Astrocyte of the cerebellum (primary cell): ENCODE measurements at regions not wholly inside any gene's neighbourhood (a gene's known extent, or its start where the extent isn't known, plus 50 kb on each side); places are given as distances from the start of the nearest gene placed in this dataset.

Source experiments
- DNase-seq: peaks from one replicate; pipeline ENCODE4 v3.0.0-alpha.2; 2011; ENCODE audit warnings: low read depth
- H3K4me3 ChIP-seq: 2 replicates; pipeline ENCODE4 v1.5.1; 2011; ENCODE audit warnings: mild to moderate bottlenecking, low read depth, low read length, moderate library complexity
- in situ Hi-C: cut with HindIII; loops from 2 replicates; pipeline ENCODE4 v1.10.0; 2017; ENCODE audit warnings: low sequenced_read_pairs
- TF ChIP-seq, protein P1 (sequence below): IDR thresholded peaks from 2 replicates; pipeline ENCODE4 v1.5.1; 2012; ENCODE audit warnings: low read length, low read depth, moderate library complexity, mild to moderate bottlenecking; ENCODE audit errors: missing control alignments

DNA sequence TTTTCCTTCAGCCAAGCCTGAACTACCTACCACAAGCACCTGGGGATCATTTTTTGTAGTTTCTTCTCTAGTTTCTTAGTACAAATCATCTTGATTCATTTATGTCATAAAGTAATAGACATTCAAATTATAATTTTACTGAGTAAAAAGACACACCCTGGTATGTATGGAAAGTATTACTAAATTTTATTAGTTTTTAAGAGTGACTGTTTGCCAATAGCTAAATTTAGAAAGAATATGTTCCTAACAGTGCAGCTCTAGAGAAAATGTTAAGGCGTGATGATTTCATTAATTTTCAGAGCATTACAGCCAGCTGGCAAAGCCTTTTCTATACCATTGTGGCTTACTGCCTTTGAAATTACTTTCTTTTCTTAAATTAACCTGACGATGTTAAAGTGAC, 612.0 kb upstream of the KCNMB2 start:
- no peak overlapping the region for H3K4me3 ChIP-seq
- TF ChIP-seq, protein P1, sequence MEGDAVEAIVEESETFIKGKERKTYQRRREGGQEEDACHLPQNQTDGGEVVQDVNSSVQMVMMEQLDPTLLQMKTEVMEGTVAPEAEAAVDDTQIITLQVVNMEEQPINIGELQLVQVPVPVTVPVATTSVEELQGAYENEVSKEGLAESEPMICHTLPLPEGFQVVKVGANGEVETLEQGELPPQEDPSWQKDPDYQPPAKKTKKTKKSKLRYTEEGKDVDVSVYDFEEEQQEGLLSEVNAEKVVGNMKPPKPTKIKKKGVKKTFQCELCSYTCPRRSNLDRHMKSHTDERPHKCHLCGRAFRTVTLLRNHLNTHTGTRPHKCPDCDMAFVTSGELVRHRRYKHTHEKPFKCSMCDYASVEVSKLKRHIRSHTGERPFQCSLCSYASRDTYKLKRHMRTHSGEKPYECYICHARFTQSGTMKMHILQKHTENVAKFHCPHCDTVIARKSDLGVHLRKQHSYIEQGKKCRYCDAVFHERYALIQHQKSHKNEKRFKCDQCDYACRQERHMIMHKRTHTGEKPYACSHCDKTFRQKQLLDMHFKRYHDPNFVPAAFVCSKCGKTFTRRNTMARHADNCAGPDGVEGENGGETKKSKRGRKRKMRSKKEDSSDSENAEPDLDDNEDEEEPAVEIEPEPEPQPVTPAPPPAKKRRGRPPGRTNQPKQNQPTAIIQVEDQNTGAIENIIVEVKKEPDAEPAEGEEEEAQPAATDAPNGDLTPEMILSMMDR = no peak
- DNase-seq = no peak
- in situ Hi-C loops = no loop called here

DNA sequence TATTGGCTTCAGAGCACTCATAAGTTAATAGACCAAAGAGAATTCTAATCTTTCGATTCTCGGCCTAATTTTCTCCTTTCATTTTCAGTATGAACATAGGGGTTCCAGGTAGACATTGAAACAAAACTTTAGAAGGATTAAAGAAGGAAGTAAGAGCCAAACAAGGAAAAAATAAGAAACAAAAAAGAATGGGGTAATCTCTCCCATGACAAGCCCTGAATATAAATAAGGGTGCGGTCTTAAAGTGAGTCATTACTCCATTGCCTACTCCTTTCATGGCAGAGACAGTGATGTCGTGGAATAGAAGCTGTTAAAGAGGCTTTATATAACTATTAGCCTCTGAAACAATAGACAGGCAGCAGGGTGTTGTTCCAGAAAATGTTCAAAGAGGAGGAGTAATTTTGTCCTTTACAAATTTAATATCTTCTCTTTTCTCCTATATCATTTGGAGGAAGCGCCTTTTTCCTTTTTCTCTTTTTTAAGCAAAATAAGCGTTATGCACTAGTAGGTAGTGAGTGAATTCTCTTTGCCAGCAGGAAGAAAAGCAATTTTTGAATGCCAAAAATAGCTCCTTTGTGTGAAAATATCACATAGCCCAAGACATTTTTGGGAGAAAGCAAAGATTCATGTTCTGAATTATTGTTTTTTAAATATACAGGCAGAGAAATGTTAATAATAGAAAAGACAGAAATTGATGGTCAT, 607.9 kb upstream of the KCNMB2 start:
- no peak overlapping the region for H3K4me3 ChIP-seq
- TF ChIP-seq, protein P1 = no peak
- in situ Hi-C loops = no loop called here
- no peak for DNase-seq

DNA sequence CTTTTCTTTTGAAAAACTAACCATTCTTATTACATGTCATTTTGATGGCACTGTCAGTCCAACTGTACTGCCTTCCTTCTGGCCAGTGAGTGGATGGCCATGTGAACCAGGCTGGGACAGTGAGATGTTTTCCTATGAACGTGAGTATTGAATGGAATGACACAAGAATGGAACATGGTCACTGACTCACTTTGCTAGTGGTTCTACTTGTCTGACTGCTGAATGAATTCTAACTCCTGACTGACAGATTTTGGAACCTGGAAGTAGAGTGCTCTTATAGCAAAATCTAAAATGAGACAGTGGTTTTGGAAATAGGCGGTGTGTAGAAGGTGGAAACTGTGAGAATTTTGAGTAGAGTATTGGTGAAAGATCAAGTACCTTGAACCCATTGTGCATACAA, 606.9 kb upstream of the KCNMB2 start:
- TF ChIP-seq, protein P1 = no peak
- H3K4me3 ChIP-seq = no peak overlapping the region
- DNase-seq = no peak
- in situ Hi-C loops = no loop called here

DNA sequence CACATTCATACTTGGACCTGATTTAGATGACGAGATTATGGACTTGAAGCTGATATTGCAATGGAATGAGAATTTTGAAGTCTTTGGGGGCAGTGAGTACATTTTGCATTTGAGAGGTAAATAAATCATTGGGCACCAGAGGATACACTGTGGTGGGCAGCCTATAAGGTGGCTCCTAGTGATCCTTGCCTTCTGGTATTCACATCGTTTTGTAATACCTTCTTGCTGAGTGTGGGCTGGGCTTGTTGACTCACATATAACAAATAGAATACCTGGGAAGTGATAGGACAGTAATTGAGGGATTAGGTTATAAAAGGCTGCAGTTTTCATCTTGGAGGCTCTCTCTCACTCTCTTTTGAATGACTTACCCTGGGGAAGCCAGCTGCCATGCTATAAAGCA, 605.5 kb upstream of the KCNMB2 start:
- H3K4me3 ChIP-seq = no peak overlapping the region
- no peak for DNase-seq
- in situ Hi-C loops = no loop called here
- TF ChIP-seq, protein P1 = no peak

DNA sequence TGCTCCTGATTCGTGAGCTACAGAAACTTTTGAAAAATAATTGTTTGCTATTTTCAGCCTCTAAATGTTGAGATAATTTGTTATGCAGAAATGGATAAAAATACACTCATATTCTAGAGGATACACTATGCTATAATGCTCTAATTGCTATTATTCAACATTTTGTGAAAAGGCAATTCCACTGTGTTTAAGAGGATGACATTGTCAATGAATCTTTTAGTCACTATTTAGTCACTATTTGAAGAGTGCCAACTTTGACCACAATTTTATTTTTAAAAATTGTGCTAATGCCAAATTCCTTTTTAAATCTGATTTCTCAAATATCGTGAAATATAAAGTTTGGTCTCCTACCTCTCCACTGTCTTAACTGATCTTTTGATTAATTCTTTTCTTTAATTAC, 604.9 kb upstream of the KCNMB2 start:
- no peak overlapping the region for H3K4me3 ChIP-seq
- in situ Hi-C loops = no loop called here
- TF ChIP-seq, protein P1 = no peak
- DNase-seq = no peak

DNA sequence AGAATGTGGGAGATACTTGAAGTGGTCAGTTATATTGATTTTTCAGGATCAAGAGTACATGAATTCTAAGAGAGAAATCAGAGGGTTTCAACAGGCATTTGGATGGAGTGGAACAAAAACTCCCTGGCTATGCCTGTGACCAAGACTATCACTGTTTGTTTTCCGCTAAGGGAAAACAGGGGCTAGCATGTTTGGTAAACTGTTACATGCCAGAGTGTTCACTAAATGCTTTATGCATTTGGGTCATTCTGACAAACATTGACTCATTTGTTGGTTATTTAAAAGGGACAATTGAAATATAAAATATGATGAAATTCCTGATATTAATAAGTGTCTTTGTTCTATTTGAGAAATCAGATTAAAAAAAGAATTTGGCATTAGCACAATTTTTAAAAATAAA, 603.9 kb upstream of the KCNMB2 start:
- in situ Hi-C loops = no loop called here
- DNase-seq = no peak
- TF ChIP-seq, protein P1 = no peak
- no peak overlapping the region for H3K4me3 ChIP-seq
